ENCODE measurements at regions not wholly inside any gene's neighbourhood (a gene's known extent, or its start where the extent isn't known, plus 50 kb on each side); places are given as distances from the start of the nearest gene placed in this dataset.
"Not testable (repeated sequence)": the region's sequence is repeated elsewhere in the genome, so short reads cannot be mapped to it uniquely, and the experiment has no call there.

- DNase-seq, result no peak
Measured at GRCh38 chr13:79909644-79910043, 428.7 kb downstream of the NDFIP2 start.

GRCh38 chr13:79908381-79908780 is 427.4 kb downstream of the NDFIP2 start:
- no peak for DNase-seq

- no peak for DNase-seq
Measured at GRCh38 chr13:79907527-79907926, 426.6 kb downstream of the NDFIP2 start.

- DNase-seq, result no peak
Measured at GRCh38 chr13:79906345-79906744, 425.4 kb downstream of the NDFIP2 start.

- DNase-seq, result no peak
Measured at GRCh38 chr13:79905018-79905417, 424.1 kb downstream of the NDFIP2 start.

GRCh38 chr13:79904581-79904980 is 423.6 kb downstream of the NDFIP2 start:
- no peak for DNase-seq

GRCh38 chr13:79901336-79901735 is 420.4 kb downstream of the NDFIP2 start:
- peak; percentile 56 for DNase-seq

GRCh38 chr13:79900356-79900755 is 419.4 kb downstream of the NDFIP2 start:
- no peak for DNase-seq

GRCh38 chr13:79898996-79899395 is 418.0 kb downstream of the NDFIP2 start:
- DNase-seq, result no peak

- DNase-seq, result no peak
Measured at GRCh38 chr13:79898202-79898826, 417.4 kb downstream of the NDFIP2 start.

GRCh38 chr13:79896851-79897250 is 415.9 kb downstream of the NDFIP2 start:
- DNase-seq, result no peak

GRCh38 chr13:79895416-79895815 is 414.5 kb downstream of the NDFIP2 start:
- DNase-seq, result no peak

- not testable (repeated sequence) for DNase-seq
Measured at GRCh38 chr13:79887278-79887677, 406.3 kb downstream of the NDFIP2 start.

- no peak for DNase-seq
Measured at GRCh38 chr13:79886601-79887000, 405.6 kb downstream of the NDFIP2 start.

- DNase-seq, result no peak
Measured at GRCh38 chr13:79884890-79885289, 403.9 kb downstream of the NDFIP2 start.

- DNase-seq, result no peak
Measured at GRCh38 chr13:79883216-79883615, 402.3 kb downstream of the NDFIP2 start.

- DNase-seq, result no peak
Measured at GRCh38 chr13:79880818-79881217, 399.9 kb downstream of the NDFIP2 start.

GRCh38 chr13:79874396-79875360 is 393.7 kb downstream of the NDFIP2 start:
- DNase-seq, result peak; percentile 67

- DNase-seq, result no peak
Measured at GRCh38 chr13:79871594-79871993, 390.6 kb downstream of the NDFIP2 start.

- peak; percentile 18 for DNase-seq
Measured at GRCh38 chr13:79870766-79871165, 389.8 kb downstream of the NDFIP2 start.

- no peak for DNase-seq
Measured at GRCh38 chr13:79870123-79870522, 389.2 kb downstream of the NDFIP2 start.

- no peak for DNase-seq
Measured at GRCh38 chr13:79869326-79869725, 388.4 kb downstream of the NDFIP2 start.

- DNase-seq, result peak; percentile 44
Measured at GRCh38 chr13:79867254-79867653, 386.3 kb downstream of the NDFIP2 start.

GRCh38 chr13:79866436-79866835 is 385.5 kb downstream of the NDFIP2 start:
- DNase-seq, result no peak
